ENCODE measurements at regions not wholly inside any gene's neighbourhood (a gene's known extent, or its start where the extent isn't known, plus 50 kb on each side); places are given as distances from the start of the nearest gene placed in this dataset.

GRCh38 chr3:68088636-68089035, 434.2 kb upstream of the SUCLG2 start:
- no peak overlapping the region for H3K4me3 ChIP-seq (ENCODE audit: low read depth, low read length)
- no peak for DNase-seq
- H3K4me1 ChIP-seq, result no peaks in the 10 kb centered on the region
- ChIA-PET CTCF (no interaction called here), POLR2A (no interaction called here)
- Mint-ChIP-seq H3K27me3 (ENCODE audit: insufficient read depth, unreplicated experiment) (peaks cover 9% of the 10 kb centered on the region), H3K9me3 (ENCODE audit: unreplicated experiment) (no peaks in the 10 kb centered on the region), H3K36me3 (ENCODE audit: insufficient read depth, unreplicated experiment) (no peaks in the 10 kb centered on the region), H3K4me1 (ENCODE audit: low read depth, unreplicated experiment) (no peaks in the 10 kb centered on the region), H3K4me3 (ENCODE audit: unreplicated experiment) (no peak overlapping the region), H3K27ac (ENCODE audit: unreplicated experiment) (no peak overlapping the region)
- intact Hi-C loops (cut with micrococcal nuclease; ENCODE audit: unreplicated experiment), result no loop called here
- BruUV-seq (replicated peaks), result no TSS peak
- no peaks in the 10 kb centered on the region for H3K27me3 ChIP-seq (replicated peaks; ENCODE audit: control insufficient read depth, insufficient read depth, low read length)
- H3K9me3 ChIP-seq, result no peaks in the 10 kb centered on the region
- no peaks in the 10 kb centered on the region for H3K36me3 ChIP-seq (ENCODE audit: control insufficient read depth, insufficient read depth, low read length)
- TF ChIP-seq CTCF (IDR thresholded peaks at IDR 0.05; ENCODE audit: insufficient read depth in 1 of 2, low read depth in 1 of 2, low read length in 1 of 2, severe bottlenecking in 1 of 2, unreplicated experiment in 1 of 2), result no peak

DNA sequence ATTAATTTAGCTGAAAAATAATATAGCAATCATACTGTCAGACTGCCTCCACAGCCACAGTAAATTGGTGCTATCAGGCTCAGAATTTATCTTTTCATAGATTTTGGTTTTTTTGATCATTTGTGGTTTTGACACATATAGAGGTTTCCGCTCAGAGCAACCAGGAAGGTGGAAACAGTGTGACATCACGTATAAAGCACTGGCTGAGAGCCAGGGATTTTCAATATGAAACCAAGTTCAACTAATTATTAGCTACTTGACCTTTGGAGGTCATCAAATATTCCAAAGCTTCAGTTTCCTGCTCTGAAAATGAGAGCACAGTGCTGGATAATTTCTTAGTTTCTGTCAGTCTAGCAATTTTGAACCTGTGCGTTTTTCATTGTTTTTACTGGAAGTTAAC, 433.8 kb upstream of the SUCLG2 start:
- BruUV-seq (replicated peaks), result no TSS peak

GRCh38 chr3:68072062-68072461, 417.6 kb upstream of the SUCLG2 start:
- no TSS peak for BruUV-seq (replicated peaks)
- Mint-ChIP-seq H3K27ac (ENCODE audit: unreplicated experiment) (no peak overlapping the region), H3K4me1 (ENCODE audit: low read depth, unreplicated experiment) (no peaks in the 10 kb centered on the region), H3K9me3 (ENCODE audit: unreplicated experiment) (peaks cover 35% of the 10 kb centered on the region), H3K4me3 (ENCODE audit: unreplicated experiment) (no peak overlapping the region), H3K36me3 (ENCODE audit: insufficient read depth, unreplicated experiment) (no peaks in the 10 kb centered on the region), H3K27me3 (ENCODE audit: insufficient read depth, unreplicated experiment) (no peaks in the 10 kb centered on the region)
- no peak overlapping the region for H3K4me3 ChIP-seq (ENCODE audit: low read depth, low read length)
- ChIA-PET CTCF (no interaction called here), POLR2A (no interaction called here)
- H3K4me1 ChIP-seq, result no peaks in the 10 kb centered on the region
- no peaks in the 10 kb centered on the region for H3K36me3 ChIP-seq (ENCODE audit: control insufficient read depth, insufficient read depth, low read length)
- TF ChIP-seq CTCF (IDR thresholded peaks at IDR 0.05; ENCODE audit: insufficient read depth in 1 of 2, low read depth in 1 of 2, low read length in 1 of 2, severe bottlenecking in 1 of 2, unreplicated experiment in 1 of 2), result no peak
- H3K27me3 ChIP-seq (replicated peaks; ENCODE audit: control insufficient read depth, insufficient read depth, low read length), result no peaks in the 10 kb centered on the region
- no peaks in the 10 kb centered on the region for H3K9me3 ChIP-seq
- no peak for DNase-seq
- intact Hi-C loops (cut with micrococcal nuclease; ENCODE audit: unreplicated experiment), result no loop called here

More for the DNA sequence above, 433.8 kb upstream of the SUCLG2 start:
- Histone ChIP-seq H3K36me3 (ENCODE audit: control insufficient read depth, insufficient read depth, low read length) (no peaks in the 10 kb centered on the region), H3K4me3 (ENCODE audit: low read depth, low read length) (no peak overlapping the region), H3K9me3 (no peaks in the 10 kb centered on the region), H3K4me1 (no peaks in the 10 kb centered on the region), H3K27me3 (replicated peaks; ENCODE audit: control insufficient read depth, insufficient read depth, low read length) (no peaks in the 10 kb centered on the region)
- no peak overlapping the region for H3K27ac Mint-ChIP-seq (ENCODE audit: unreplicated experiment)
- intact Hi-C loops (cut with micrococcal nuclease; ENCODE audit: unreplicated experiment), result no loop called here
- no peaks in the 10 kb centered on the region for H3K9me3 Mint-ChIP-seq (ENCODE audit: unreplicated experiment)
- no peaks in the 10 kb centered on the region for H3K4me1 Mint-ChIP-seq (ENCODE audit: low read depth, unreplicated experiment)
- no peak for TF ChIP-seq CTCF (IDR thresholded peaks at IDR 0.05; ENCODE audit: insufficient read depth in 1 of 2, low read depth in 1 of 2, low read length in 1 of 2, severe bottlenecking in 1 of 2, unreplicated experiment in 1 of 2)
- no peaks in the 10 kb centered on the region for H3K36me3 Mint-ChIP-seq (ENCODE audit: insufficient read depth, unreplicated experiment)
- H3K4me3 Mint-ChIP-seq (ENCODE audit: unreplicated experiment), result no peak overlapping the region
- POLR2A ChIA-PET, result no interaction called here
- DNase-seq, result no peak
- CTCF ChIA-PET, result no interaction called here
- peaks cover 10% of the 10 kb centered on the region for H3K27me3 Mint-ChIP-seq (ENCODE audit: insufficient read depth, unreplicated experiment)
